ENCODE measurements at regions not wholly inside any gene's neighbourhood (a gene's known extent, or its start where the extent isn't known, plus 50 kb on each side); places are given as distances from the start of the nearest gene placed in this dataset.

DNA sequence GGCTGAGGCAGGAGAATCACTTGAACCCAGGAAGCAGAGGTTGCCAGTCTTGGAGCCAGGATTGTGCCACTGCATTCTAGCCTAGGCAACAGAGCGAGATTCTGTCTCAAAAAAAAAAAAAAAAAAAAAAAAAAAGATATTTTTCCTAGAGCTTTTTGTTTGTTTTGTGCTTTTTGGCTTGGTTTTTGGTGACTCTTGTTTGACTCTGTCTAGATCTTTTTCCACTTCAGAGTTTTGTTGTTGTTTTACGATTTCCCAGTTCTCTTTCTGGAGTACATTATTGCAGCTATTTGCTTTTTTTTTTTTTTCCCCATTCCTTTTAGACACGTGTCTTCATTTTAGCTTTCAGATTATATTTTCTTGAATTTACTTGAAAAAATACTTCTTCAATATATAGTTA is 67.0 kb upstream of the AKAP12 start:
- ChIA-PET RAD21 (ENCODE audit: low non-redundant PET in 1 of 2, low total read pairs in 2 of 2, uncharacterized antibody in 2 of 2, unreplicated experiment in 2 of 2) (no interaction called here), CTCF (interaction anchor here (0.9 kb wide), 1 partner anchor 9 kb away, joined by 3 read pairs; no protein-coding TSS in a partner anchor), POLR2A (no interaction called here)
- no peaks in the 10 kb centered on the region for H3K36me3 ChIP-seq (ENCODE audit: control insufficient read depth in 1 of 2, insufficient read depth in 2 of 2, low read length in 2 of 2)
- no peaks in the 10 kb centered on the region for H3K79me2 ChIP-seq (ENCODE audit: insufficient read depth, low read length)
- H3K9ac ChIP-seq (ENCODE audit: low read length) = no peak overlapping the region
- TF ChIP-seq SIN3A (IDR thresholded peaks at IDR 0.05; ENCODE audit: low read depth) = no peak
- TF ChIP-seq, protein P1, sequence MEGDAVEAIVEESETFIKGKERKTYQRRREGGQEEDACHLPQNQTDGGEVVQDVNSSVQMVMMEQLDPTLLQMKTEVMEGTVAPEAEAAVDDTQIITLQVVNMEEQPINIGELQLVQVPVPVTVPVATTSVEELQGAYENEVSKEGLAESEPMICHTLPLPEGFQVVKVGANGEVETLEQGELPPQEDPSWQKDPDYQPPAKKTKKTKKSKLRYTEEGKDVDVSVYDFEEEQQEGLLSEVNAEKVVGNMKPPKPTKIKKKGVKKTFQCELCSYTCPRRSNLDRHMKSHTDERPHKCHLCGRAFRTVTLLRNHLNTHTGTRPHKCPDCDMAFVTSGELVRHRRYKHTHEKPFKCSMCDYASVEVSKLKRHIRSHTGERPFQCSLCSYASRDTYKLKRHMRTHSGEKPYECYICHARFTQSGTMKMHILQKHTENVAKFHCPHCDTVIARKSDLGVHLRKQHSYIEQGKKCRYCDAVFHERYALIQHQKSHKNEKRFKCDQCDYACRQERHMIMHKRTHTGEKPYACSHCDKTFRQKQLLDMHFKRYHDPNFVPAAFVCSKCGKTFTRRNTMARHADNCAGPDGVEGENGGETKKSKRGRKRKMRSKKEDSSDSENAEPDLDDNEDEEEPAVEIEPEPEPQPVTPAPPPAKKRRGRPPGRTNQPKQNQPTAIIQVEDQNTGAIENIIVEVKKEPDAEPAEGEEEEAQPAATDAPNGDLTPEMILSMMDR (IDR thresholded peaks at IDR 0.05 in 2 of 3, conservative IDR thresholded peaks at IDR 0.05 in 1 of 3; ENCODE audit: borderline replicate concordance in 1 of 3, insufficient read depth in 1 of 3, low read depth in 2 of 3, low read length in 2 of 3) = no peak
- TF ChIP-seq, protein P2, sequence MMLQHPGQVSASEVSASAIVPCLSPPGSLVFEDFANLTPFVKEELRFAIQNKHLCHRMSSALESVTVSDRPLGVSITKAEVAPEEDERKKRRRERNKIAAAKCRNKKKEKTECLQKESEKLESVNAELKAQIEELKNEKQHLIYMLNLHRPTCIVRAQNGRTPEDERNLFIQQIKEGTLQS (IDR thresholded peaks at IDR 0.05) = no peak
- no peak for TF ChIP-seq POLR2AphosphoS5 (IDR thresholded peaks at IDR 0.05; ENCODE audit: low read depth, low read length)
- no peak for TF ChIP-seq SP1 (IDR thresholded peaks at IDR 0.05; ENCODE audit: low read depth)
- no peak for TF ChIP-seq RAD21 (IDR thresholded peaks at IDR 0.05; ENCODE audit: low read depth)
- no peak for TF ChIP-seq SRF (IDR thresholded peaks at IDR 0.05; ENCODE audit: low read depth)
- TF ChIP-seq POLR2A (IDR thresholded peaks at IDR 0.05; ENCODE audit: borderline replicate concordance, extremely low read depth, insufficient read depth, insufficient read length) = no peak
- TF ChIP-seq YY1 (IDR thresholded peaks at IDR 0.05; ENCODE audit: extremely low read depth, insufficient replicate concordance, low read depth, low read length) = no peak
- TF ChIP-seq, protein P3, sequence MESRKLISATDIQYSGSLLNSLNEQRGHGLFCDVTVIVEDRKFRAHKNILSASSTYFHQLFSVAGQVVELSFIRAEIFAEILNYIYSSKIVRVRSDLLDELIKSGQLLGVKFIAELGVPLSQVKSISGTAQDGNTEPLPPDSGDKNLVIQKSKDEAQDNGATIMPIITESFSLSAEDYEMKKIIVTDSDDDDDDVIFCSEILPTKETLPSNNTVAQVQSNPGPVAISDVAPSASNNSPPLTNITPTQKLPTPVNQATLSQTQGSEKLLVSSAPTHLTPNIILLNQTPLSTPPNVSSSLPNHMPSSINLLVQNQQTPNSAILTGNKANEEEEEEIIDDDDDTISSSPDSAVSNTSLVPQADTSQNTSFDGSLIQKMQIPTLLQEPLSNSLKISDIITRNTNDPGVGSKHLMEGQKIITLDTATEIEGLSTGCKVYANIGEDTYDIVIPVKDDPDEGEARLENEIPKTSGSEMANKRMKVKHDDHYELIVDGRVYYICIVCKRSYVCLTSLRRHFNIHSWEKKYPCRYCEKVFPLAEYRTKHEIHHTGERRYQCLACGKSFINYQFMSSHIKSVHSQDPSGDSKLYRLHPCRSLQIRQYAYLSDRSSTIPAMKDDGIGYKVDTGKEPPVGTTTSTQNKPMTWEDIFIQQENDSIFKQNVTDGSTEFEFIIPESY (IDR thresholded peaks at IDR 0.05; ENCODE audit: extremely low read depth, insufficient replicate concordance, low read length) = no peak
- TF ChIP-seq EGR1 (IDR thresholded peaks at IDR 0.05; ENCODE audit: low read depth) = no peak
- TF ChIP-seq FOSL1 (IDR thresholded peaks at IDR 0.05; ENCODE audit: low read depth) = no peak
- TF ChIP-seq TCF7L2 (IDR thresholded peaks at IDR 0.05; ENCODE audit: borderline replicate concordance, extremely low read depth, insufficient read depth, insufficient read length) = no peak
- no peak for TF ChIP-seq EZH2 (IDR thresholded peaks at IDR 0.05)
- no peak for TF ChIP-seq ZFX (IDR thresholded peaks at IDR 0.05)
- TF ChIP-seq, protein P4, sequence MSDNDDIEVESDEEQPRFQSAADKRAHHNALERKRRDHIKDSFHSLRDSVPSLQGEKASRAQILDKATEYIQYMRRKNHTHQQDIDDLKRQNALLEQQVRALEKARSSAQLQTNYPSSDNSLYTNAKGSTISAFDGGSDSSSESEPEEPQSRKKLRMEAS (IDR thresholded peaks at IDR 0.05) = no peak
- TF ChIP-seq ZNF274 (IDR thresholded peaks at IDR 0.05; ENCODE audit: low read depth, low read length) = no peak
- no peak for TF ChIP-seq ELF1 (IDR thresholded peaks at IDR 0.05; ENCODE audit: borderline replicate concordance, low read depth)
- no peak for TF ChIP-seq CBX3 (IDR thresholded peaks at IDR 0.05; ENCODE audit: low read depth)
- no peaks in the 10 kb centered on the region for H3K9me3 ChIP-seq (ENCODE audit: control insufficient read depth in 1 of 2, insufficient read depth in 1 of 2, low read depth in 1 of 2, low read length in 2 of 2)
- ATAC-seq = no peak
- H3K4me2 ChIP-seq (ENCODE audit: low read length) = no peak overlapping the region
- DNase-seq (ENCODE audit: low read depth, low spot score) = no peak
- H3K9me2 ChIP-seq (ENCODE audit: insufficient read depth) = no peaks in the 10 kb centered on the region
- H3K27ac ChIP-seq (ENCODE audit: low read depth, low read length) = no peak overlapping the region
- no peaks in the 10 kb centered on the region for H3K4me1 ChIP-seq (ENCODE audit: control insufficient read depth in 1 of 2, insufficient read depth in 2 of 2, low read length in 2 of 2)
- intact Hi-C loops (cut with micrococcal nuclease) = no loop called here
- no peaks in the 10 kb centered on the region for H3K27me3 ChIP-seq (ENCODE audit: insufficient read depth, low read length)
- H4K20me1 ChIP-seq (ENCODE audit: insufficient read depth) = no peaks in the 10 kb centered on the region
- H2AFZ ChIP-seq (ENCODE audit: low read depth, low read length, poor library complexity, severe bottlenecking) = no peak overlapping the region
- no TSS peak for BruUV-seq (replicated peaks)
- no peak overlapping the region for H3K4me3 ChIP-seq (replicated peaks in 1 of 2; ENCODE audit: low read depth in 1 of 2, low read length in 2 of 2)

Measured in HCT116 (cell line).